HL-60 (cell line): ENCODE measurements at regions not wholly inside any gene's neighbourhood (a gene's known extent, or its start where the extent isn't known, plus 50 kb on each side); places are given as distances from the start of the nearest gene placed in this dataset.

Source experiments
- POLR2AphosphoS5 ChIP-seq: IDR thresholded peaks from 2 replicates; pipeline ENCODE4 v1.6.1; 2012; ENCODE audit warnings: low read depth
- TF ChIP-seq, protein P1 (sequence below): IDR thresholded peaks from one replicate; pipeline ENCODE4 v1.5.1; 2011; ENCODE audit warnings: low read length, control low read depth, inconsistent platforms; ENCODE audit not compliant: insufficient read depth

DNA sequence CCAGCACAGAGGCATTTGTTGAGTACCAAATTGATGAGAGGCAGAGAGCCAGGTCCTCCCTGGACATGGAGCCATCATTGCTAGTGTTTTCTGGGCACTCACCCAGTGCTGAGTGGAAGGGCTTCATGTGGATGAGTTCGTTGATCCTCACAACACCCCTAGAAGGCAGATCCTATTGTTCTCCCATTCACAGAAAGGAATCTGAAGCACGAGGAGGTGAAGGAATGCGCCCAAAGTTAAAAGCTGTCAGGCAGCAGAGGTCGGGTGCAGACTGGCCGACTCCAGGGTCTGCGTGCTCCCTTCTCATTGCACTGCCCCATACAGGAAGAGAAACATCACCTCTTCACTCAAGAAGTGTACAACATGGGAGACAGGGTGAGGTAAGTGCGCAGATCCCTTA is 153.5 kb upstream of the TNPO1 start:
- TF ChIP-seq, protein P1, sequence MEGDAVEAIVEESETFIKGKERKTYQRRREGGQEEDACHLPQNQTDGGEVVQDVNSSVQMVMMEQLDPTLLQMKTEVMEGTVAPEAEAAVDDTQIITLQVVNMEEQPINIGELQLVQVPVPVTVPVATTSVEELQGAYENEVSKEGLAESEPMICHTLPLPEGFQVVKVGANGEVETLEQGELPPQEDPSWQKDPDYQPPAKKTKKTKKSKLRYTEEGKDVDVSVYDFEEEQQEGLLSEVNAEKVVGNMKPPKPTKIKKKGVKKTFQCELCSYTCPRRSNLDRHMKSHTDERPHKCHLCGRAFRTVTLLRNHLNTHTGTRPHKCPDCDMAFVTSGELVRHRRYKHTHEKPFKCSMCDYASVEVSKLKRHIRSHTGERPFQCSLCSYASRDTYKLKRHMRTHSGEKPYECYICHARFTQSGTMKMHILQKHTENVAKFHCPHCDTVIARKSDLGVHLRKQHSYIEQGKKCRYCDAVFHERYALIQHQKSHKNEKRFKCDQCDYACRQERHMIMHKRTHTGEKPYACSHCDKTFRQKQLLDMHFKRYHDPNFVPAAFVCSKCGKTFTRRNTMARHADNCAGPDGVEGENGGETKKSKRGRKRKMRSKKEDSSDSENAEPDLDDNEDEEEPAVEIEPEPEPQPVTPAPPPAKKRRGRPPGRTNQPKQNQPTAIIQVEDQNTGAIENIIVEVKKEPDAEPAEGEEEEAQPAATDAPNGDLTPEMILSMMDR = no peak
- no peak for TF ChIP-seq POLR2AphosphoS5
